ENCODE measurements at regions not wholly inside any gene's neighbourhood (a gene's known extent, or its start where the extent isn't known, plus 50 kb on each side); places are given as distances from the start of the nearest gene placed in this dataset.

DNA sequence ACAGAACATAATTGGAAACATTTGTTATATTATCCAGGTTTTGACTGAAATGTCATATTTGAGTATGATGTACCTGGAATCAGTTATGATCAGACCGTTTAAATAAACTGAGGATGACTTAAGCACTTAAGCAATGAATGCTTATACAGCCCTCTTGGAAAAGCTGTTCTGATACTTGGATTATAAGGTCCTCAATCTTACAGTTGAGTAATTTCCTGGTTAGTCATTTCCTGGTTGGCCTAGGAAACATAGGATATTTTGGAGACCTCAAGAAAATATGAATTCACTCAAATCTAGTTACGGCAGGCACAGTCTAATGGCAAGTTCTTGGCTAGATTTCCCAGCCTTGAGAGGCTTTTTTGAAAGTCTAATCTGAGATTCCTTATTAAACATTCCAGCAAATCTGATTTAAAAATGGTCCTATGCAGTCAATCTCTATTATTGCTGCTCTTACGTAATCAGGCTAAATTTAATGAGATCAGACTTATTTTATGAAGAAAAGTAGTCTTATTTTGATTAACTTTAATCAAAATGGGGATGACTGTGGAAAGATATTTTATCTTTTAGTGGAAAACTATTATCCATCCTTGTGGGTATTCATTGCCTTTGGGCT lies 447.2 kb downstream of the SNAPC1 start:
- WGBS, 2 donors, result 64 to 75% methylated on average over 3 of the region's 3 CpGs
- no peaks in the 10 kb centered on the region for H3K27me3 ChIP-seq (ENCODE audit: control insufficient read depth in 3 of 3, insufficient read depth in 3 of 3, low read length in 2 of 3)
- DNase-seq, result no peak

DNA sequence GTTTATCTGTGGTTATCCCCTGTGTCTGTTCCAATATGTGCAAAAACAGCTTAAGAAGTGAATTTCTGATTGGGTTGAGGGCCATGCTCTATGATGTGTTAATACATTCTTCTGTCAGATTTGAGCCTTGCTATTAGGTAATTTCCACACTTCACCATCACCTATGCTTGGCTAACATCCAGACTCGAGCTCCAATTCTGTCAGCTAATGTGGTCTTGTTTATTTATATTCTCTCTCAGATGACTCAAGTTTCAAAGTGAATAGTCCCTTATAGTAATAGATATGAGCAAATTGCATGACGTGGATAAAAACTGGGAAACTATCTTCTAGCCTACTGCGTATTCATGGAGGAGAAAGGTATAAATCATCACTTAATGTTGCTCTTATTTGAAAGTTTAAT lies 451.3 kb downstream of the SNAPC1 start:
- H3K36me3 ChIP-seq (ENCODE audit: control insufficient read depth in 4 of 4, insufficient read depth in 4 of 4, low read length in 4 of 4), result no peaks in the 10 kb centered on the region
- H3K27me3 ChIP-seq (ENCODE audit: control insufficient read depth in 3 of 3, insufficient read depth in 3 of 3, low read length in 2 of 3), result no peaks in the 10 kb centered on the region
- H3K9ac ChIP-seq (ENCODE audit: insufficient read depth in 1 of 2, low read length in 2 of 2), result no peak overlapping the region
- DNase-seq (no peak), ATAC-seq (ENCODE audit: insufficient read depth, low FRiP score) (no peak)
- no peaks in the 10 kb centered on the region for H3K9me3 ChIP-seq (ENCODE audit: control insufficient read depth in 4 of 4, insufficient read depth in 3 of 4, low read length in 3 of 4)
- H3K4me3 ChIP-seq, result no peak overlapping the region
- no peak overlapping the region for H3K27ac ChIP-seq (ENCODE audit: low read depth in 1 of 2, low read length in 1 of 2)
- no peak for TF ChIP-seq CTCF (IDR thresholded peaks at IDR 0.05; ENCODE audit: control extremely low read depth, extremely low read depth)
- H3K4me1 ChIP-seq (ENCODE audit: control insufficient read depth in 5 of 5, insufficient read depth in 5 of 5, low read length in 5 of 5), result no peaks in the 10 kb centered on the region
- WGBS, 2 donors, result 39 to 61% methylated on average over 3 of the region's 3 CpGs

More for the DNA sequence above, 447.2 kb downstream of the SNAPC1 start:
- Histone ChIP-seq H3K9ac (ENCODE audit: insufficient read depth in 1 of 2, low read length in 2 of 2) (no peak overlapping the region), H3K9me3 (ENCODE audit: control insufficient read depth in 4 of 4, insufficient read depth in 3 of 4, low read length in 3 of 4) (peaks cover 0 to 4% (median 1%) of the 10 kb centered on the region in 4 donors), H3K27ac (ENCODE audit: low read depth in 1 of 2, low read length in 1 of 2) (no peak overlapping the region), H3K36me3 (ENCODE audit: control insufficient read depth in 4 of 4, insufficient read depth in 4 of 4, low read length in 4 of 4) (no peaks in the 10 kb centered on the region), H3K4me3 (no peak overlapping the region), H3K4me1 (ENCODE audit: control insufficient read depth in 5 of 5, insufficient read depth in 5 of 5, low read length in 5 of 5) (no peaks in the 10 kb centered on the region)
- no peak for ATAC-seq (ENCODE audit: insufficient read depth, low FRiP score)
- no peak for TF ChIP-seq CTCF (IDR thresholded peaks at IDR 0.05; ENCODE audit: control extremely low read depth, extremely low read depth)

- H3K9me3 ChIP-seq (ENCODE audit: control insufficient read depth in 4 of 4, insufficient read depth in 3 of 4, low read length in 3 of 4), result no peaks in the 10 kb centered on the region
- no peaks in the 10 kb centered on the region for H3K36me3 ChIP-seq (ENCODE audit: control insufficient read depth in 4 of 4, insufficient read depth in 4 of 4, low read length in 4 of 4)
- no peak for DNase-seq
- WGBS, 2 donors, result 64 to 89% methylated on average over 4 of the region's 4 CpGs
- ATAC-seq (ENCODE audit: insufficient read depth, low FRiP score), result no peak
- TF ChIP-seq CTCF (IDR thresholded peaks at IDR 0.05; ENCODE audit: control extremely low read depth, extremely low read depth), result no peak
- no peaks in the 10 kb centered on the region for H3K27me3 ChIP-seq (ENCODE audit: control insufficient read depth in 3 of 3, insufficient read depth in 3 of 3, low read length in 2 of 3)
- H3K4me1 ChIP-seq (ENCODE audit: control insufficient read depth in 5 of 5, insufficient read depth in 5 of 5, low read length in 5 of 5), result no peaks in the 10 kb centered on the region
- no peak overlapping the region for H3K27ac ChIP-seq (ENCODE audit: low read depth in 1 of 2, low read length in 1 of 2)
- H3K9ac ChIP-seq (ENCODE audit: insufficient read depth in 1 of 2, low read length in 2 of 2), result no peak overlapping the region
- H3K4me3 ChIP-seq, result no peak overlapping the region
These were observed 453.9 kb downstream of the SNAPC1 start for GRCh38 chr14:62216121-62216520.

DNA sequence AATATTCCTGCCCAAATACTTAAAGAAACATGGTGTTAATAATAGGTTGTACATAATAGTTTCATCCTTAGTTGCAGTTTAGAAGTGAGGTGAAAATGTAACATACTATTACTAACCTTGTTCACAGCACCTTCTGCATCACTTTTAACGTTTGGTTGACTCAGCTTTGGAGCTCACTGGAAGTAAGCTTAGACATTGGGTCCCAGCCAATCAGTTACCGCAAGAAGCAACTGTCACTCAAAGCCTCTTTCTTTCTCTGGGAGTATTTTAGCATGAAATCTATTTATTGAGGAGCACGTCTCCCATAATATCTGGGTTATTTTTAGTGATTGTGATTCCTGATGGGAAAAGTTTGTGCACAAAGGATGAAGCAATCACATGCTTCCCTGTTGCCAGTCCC lies 472.6 kb downstream of the SNAPC1 start:
- Histone ChIP-seq H3K4me1 (ENCODE audit: control insufficient read depth in 5 of 5, insufficient read depth in 5 of 5, low read length in 5 of 5) (no peaks in the 10 kb centered on the region), H3K27me3 (ENCODE audit: control insufficient read depth in 3 of 3, insufficient read depth in 3 of 3, low read length in 2 of 3) (no peaks in the 10 kb centered on the region), H3K4me3 (no peak overlapping the region), H3K9me3 (ENCODE audit: control insufficient read depth in 4 of 4, insufficient read depth in 3 of 4, low read length in 3 of 4) (peaks cover 0 to 7% (median 2%) of the 10 kb centered on the region in 4 donors), H3K9ac (ENCODE audit: insufficient read depth in 1 of 2, low read length in 2 of 2) (no peak overlapping the region), H3K27ac (ENCODE audit: low read depth in 1 of 2, low read length in 1 of 2) (no peak overlapping the region), H3K36me3 (ENCODE audit: control insufficient read depth in 4 of 4, insufficient read depth in 4 of 4, low read length in 4 of 4) (no peaks in the 10 kb centered on the region)
- no peak for TF ChIP-seq CTCF (IDR thresholded peaks at IDR 0.05; ENCODE audit: control extremely low read depth, extremely low read depth)
- 64 to 78% methylated on average over 3 of the region's 3 CpGs for WGBS, 2 donors
- DNase-seq (no peak), ATAC-seq (ENCODE audit: insufficient read depth, low FRiP score) (no peak)
